ENCODE measurements at regions not wholly inside any gene's neighbourhood (a gene's known extent, or its start where the extent isn't known, plus 50 kb on each side); places are given as distances from the start of the nearest gene placed in this dataset.
"Not testable (repeated sequence)": the region's sequence is repeated elsewhere in the genome, so short reads cannot be mapped to it uniquely, and the experiment has no call there.

GRCh38 chr12:93239789-93240188, 137.9 kb upstream of the NUDT4 start:
- TF ChIP-seq, protein P1, sequence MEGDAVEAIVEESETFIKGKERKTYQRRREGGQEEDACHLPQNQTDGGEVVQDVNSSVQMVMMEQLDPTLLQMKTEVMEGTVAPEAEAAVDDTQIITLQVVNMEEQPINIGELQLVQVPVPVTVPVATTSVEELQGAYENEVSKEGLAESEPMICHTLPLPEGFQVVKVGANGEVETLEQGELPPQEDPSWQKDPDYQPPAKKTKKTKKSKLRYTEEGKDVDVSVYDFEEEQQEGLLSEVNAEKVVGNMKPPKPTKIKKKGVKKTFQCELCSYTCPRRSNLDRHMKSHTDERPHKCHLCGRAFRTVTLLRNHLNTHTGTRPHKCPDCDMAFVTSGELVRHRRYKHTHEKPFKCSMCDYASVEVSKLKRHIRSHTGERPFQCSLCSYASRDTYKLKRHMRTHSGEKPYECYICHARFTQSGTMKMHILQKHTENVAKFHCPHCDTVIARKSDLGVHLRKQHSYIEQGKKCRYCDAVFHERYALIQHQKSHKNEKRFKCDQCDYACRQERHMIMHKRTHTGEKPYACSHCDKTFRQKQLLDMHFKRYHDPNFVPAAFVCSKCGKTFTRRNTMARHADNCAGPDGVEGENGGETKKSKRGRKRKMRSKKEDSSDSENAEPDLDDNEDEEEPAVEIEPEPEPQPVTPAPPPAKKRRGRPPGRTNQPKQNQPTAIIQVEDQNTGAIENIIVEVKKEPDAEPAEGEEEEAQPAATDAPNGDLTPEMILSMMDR (IDR thresholded peaks at IDR 0.05) = not testable (repeated sequence)
- TF ChIP-seq POLR2A (IDR thresholded peaks at IDR 0.05; ENCODE audit: low read depth); EP300 (IDR thresholded peaks at IDR 0.05); POLR2AphosphoS5 (IDR thresholded peaks at IDR 0.05): not testable (repeated sequence)

Data from esophagus muscularis mucosa (tissue), 4 donors.